ENCODE measurements at regions not wholly inside any gene's neighbourhood (a gene's known extent, or its start where the extent isn't known, plus 50 kb on each side); places are given as distances from the start of the nearest gene placed in this dataset.
A peak's percentile ranks its signal among the peaks of the same experiment; 100 is the strongest.

- no peak for DNase-seq
Measured at GRCh38 chr17:77857613-77858012, 100.9 kb upstream of the TNRC6C start.

GRCh38 chr17:77858291-77859034, 100.0 kb upstream of the TNRC6C start:
- DNase-seq = no peak

GRCh38 chr17:77859035-77859810, 99.3 kb upstream of the TNRC6C start:
- no peak for DNase-seq

- no peak for DNase-seq
Measured at GRCh38 chr17:77861133-77861695, 97.3 kb upstream of the TNRC6C start.

GRCh38 chr17:77861981-77862645, 96.4 kb upstream of the TNRC6C start:
- no peak for DNase-seq

GRCh38 chr17:77862890-77863813, 95.4 kb upstream of the TNRC6C start:
- no peak for DNase-seq

- DNase-seq = no peak
Measured at GRCh38 chr17:77863814-77864161, 94.7 kb upstream of the TNRC6C start.

GRCh38 chr17:77864234-77865111, 94.0 kb upstream of the TNRC6C start:
- no peak for DNase-seq

GRCh38 chr17:77865112-77865611, 93.3 kb upstream of the TNRC6C start:
- DNase-seq = no peak

- DNase-seq = no peak
Measured at GRCh38 chr17:77865716-77866115, 92.8 kb upstream of the TNRC6C start.

GRCh38 chr17:77867308-77867781, 91.2 kb upstream of the TNRC6C start:
- DNase-seq = no peak

- DNase-seq = no peak
Measured at GRCh38 chr17:77867976-77868713, 90.4 kb upstream of the TNRC6C start.

GRCh38 chr17:77869041-77869599, 89.4 kb upstream of the TNRC6C start:
- no peak for DNase-seq

- DNase-seq = no peak
Measured at GRCh38 chr17:77869665-77870132, 88.8 kb upstream of the TNRC6C start.

- no peak for DNase-seq
Measured at GRCh38 chr17:77872199-77872598, 86.3 kb upstream of the TNRC6C start.

GRCh38 chr17:77872714-77873499, 85.6 kb upstream of the TNRC6C start:
- DNase-seq = no peak

- DNase-seq = peak in 1 of 14 donors; percentile 20
Measured at GRCh38 chr17:77873500-77874302, 84.8 kb upstream of the TNRC6C start.

All from C1 segment of cervical spinal cord (tissue), 14 donors.